Middle frontal gyrus (tissue), 1 donor: ENCODE measurements at regions not wholly inside any gene's neighbourhood (a gene's known extent, or its start where the extent isn't known, plus 50 kb on each side); places are given as distances from the start of the nearest gene placed in this dataset.

Experiments
- DNase-seq: peaks from one replicate; pipeline ENCODE4 v3.0.0-alpha.2; 2015; ENCODE audit warnings: low spot score; ENCODE audit errors: extremely low spot score

- no peak for DNase-seq
Observed at GRCh38 chr4:11183356-11183740, 245.3 kb downstream of the HS3ST1 start.

GRCh38 chr4:11182586-11183355, 245.9 kb downstream of the HS3ST1 start:
- DNase-seq: no peak

DNA sequence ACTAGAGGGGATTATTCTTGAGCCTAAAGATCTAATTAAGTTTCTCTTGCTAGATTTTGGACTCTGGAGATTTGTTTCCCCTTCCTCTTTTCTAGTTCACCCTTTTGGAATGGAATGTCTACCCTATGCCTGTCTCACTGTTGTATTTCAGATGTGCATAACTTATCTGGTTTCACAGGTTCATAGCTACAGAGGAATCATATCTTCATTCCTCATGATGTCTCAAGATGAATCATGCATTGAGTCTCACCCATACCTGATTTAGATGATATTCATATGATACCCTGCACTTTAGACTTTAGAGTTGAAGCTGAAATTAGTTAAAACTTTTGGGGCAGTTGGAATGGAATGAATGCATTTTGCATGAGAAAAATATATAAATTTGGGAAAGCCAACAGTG, 246.7 kb downstream of the HS3ST1 start:
- no peak for DNase-seq

DNA sequence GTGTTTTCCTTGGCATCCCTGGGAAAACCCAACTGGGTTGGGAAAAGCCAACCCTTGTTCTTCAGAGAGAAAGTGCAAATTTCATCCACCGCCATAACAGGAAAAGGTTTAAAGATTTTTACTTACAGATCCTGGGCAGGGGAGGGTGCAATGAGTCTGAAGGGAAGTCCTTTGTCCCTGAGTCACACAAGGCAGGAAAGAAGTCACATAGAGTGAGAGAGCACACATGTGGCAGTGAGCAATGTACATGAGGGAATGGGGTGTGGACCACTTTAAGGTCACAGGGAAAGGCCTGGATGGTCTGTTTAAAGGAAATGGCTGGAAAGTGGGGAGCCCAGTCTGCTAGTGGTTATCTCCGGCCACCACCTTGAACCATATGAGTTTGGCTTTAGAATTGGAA, 248.9 kb downstream of the HS3ST1 start:
- DNase-seq: no peak

- no peak for DNase-seq
Observed at GRCh38 chr4:11178433-11178832, 250.3 kb downstream of the HS3ST1 start.

GRCh38 chr4:11175374-11175773, 253.3 kb downstream of the HS3ST1 start:
- no peak for DNase-seq

DNA sequence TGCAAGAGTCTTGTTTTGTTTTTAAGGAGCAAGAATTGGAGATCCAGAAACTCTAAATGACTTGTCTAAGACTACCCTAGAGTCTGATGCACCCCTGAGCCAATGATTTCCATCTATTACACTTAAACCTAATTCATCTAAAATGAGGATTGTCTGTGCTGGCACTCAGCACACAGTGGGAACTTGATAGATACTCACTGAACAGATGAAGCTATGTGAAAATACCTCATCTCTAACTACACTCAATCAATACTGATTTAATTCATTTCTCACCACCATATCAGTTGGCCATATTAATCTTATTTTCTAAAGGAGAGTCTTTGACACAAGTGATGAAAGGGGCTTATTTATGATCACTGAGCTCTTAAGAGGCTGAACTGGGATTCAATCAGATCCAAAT, 262.1 kb downstream of the HS3ST1 start:
- no peak for DNase-seq

DNA sequence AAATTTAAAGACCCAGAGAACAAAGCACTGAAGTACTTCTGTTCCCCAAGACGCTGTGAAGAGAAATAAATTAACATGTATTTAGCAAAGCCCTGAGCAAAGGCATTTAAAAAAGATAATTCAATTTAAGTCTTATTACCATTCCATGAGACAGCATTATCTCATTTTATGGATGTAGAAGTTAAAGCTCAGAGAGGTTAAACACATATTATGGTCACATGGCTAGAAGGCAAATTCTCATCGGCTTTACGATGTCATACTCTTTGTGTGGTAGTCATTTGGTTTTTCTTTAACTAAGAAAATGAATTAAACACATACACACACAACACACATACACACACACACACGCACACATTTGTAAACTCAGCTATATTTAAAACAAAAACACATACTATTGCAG, 262.7 kb downstream of the HS3ST1 start:
- no peak for DNase-seq

DNA sequence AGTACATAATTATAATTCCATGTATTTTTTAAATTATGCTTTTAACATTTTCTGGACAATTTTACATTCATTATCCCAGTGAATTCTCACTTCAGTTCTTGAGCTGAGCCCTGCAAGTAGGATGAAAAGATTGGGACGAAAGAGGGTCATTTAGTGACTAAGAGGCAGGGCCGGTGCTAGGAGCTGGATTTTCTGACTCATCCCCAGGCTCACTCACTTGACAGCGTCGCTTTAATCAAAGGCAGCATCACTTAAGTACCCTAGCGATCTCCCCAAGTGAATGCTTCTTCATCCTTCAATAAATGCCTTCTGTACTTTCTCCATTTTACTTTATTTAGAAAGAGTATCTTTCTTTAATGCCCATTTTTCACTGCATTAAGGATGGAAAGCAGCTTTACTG, 263.6 kb downstream of the HS3ST1 start:
- no peak for DNase-seq

DNA sequence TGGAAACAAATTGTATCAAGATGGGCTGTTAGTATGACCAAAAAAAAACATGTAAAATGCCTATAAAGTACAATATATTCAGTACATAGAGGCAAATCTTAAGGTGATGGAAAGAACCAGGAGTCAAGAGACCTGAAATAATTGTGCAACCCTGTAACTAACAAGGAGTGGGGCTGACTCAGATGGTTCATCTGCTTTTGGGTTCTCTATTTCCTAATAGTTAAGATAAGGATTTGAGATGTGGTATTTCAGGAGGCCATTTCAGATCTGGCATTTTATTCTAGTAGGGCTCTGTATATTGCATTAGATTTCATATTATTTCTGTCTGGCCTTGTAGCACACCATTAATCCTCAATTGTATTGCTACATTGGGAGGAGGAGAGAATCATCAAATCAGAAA, 268.4 kb downstream of the HS3ST1 start:
- no peak for DNase-seq

DNA sequence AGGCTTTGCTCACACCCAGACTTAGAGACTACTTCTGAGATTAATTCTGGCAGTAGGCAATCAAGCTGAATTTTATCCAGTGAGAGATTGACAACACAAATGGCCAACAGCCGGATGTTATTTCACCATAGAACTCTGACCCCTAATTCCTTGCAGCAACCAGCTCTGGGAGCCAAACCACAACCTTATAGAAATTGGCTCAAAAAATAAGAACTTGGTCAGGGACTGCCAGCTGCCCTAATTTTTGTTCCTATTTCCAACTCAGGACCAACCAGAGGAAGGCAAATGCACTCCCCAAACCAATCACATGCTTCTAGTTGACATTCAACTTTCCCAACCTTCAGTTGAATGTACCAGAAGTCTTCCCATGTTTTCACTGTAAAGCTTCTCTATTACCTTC, 269.7 kb downstream of the HS3ST1 start:
- DNase-seq: no peak

DNA sequence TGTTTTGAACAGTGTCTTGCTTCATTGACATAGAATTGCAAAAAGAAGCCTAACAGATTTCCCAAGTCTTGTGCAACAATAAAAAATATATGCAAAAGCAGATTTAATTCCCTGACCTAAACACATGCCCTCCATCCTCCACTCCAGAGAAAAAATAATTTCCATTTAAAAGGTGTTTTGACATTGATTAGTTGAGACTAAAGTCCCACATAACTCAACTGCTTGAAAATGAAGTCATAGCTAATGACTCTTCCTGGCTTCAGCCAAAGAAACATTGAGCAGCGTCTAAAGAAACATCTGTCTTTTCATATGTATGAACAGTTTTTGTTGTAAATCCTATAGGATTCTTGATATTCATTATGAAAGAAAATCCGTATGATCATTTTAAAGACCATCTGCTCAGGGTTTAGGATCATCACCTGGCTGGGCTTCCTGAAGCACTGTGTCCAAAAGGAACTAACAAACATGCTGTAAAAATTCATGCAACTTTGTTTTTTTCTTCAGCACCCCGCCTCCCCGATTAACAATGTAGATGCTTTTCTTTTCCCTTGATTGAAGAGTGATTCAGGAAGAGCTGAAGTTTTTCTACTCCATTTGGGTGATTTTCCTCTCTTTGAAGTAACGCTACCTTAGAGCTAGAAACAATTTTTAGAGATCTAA, 273.4 kb downstream of the HS3ST1 start:
- no peak for DNase-seq

DNA sequence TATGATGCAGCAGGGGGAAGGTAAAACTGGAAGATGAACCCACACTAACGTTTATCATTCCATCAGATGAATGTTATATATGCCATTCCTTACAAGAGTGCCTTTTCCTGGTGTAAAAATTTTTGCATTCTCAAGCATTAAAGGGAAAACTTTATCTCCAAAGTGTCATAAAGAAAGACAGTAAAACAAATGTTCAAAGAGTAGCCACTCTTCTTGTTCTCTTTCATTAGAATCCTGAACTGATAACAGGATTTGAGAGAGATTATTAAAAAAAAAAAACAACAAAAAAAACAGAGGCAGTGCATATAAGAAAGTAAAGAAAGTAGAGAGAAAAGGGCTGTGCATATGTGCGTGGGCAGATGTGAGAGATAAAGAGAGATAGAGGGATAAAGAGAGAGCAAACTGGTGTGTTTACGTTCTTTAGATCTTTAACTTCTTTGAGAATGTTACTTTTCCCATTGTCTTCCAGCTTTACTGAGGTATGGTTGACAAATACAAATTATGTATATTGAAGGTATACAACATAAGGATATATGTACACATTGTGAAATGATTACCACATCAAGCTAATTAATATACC, 275.4 kb downstream of the HS3ST1 start:
- DNase-seq: no peak

DNA sequence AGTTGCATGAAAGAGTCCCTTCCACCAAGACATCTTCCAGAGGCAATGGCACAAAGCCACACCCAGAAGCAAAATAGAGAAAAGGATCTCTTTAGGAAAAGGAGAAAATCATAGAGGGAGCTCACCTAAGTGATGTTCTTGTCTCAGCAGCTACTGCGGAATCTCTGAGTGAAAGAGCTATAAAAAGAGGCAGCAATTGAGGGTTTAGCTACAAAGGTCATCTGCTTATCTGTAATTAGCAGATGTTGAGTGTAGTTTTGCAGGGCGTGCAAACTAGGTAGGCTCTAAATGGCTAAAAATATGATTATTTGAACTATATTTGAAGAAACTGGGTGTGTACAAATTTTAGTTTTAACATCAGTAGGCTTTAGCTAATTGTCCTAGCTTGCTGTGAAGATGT, 276.0 kb downstream of the HS3ST1 start:
- no peak for DNase-seq

DNA sequence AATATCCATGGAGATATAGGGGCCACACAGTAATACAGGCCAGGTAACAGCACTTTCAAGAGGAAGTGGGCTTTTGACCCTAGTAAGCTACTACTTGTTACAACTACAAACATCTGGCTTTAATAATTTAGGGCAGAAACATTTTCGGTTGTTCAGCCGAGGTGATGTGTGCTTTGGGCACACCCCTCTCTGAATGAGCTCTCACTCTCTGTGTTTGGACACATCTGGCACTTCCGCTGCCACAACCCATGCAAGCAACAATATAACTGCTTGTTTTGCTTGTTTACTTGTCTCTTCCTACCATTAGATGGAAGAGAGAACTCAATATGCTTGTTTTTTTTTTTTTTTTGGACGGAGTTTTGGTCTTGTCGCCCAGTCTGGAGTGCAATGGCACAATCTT, 277.2 kb downstream of the HS3ST1 start:
- no peak for DNase-seq

DNA sequence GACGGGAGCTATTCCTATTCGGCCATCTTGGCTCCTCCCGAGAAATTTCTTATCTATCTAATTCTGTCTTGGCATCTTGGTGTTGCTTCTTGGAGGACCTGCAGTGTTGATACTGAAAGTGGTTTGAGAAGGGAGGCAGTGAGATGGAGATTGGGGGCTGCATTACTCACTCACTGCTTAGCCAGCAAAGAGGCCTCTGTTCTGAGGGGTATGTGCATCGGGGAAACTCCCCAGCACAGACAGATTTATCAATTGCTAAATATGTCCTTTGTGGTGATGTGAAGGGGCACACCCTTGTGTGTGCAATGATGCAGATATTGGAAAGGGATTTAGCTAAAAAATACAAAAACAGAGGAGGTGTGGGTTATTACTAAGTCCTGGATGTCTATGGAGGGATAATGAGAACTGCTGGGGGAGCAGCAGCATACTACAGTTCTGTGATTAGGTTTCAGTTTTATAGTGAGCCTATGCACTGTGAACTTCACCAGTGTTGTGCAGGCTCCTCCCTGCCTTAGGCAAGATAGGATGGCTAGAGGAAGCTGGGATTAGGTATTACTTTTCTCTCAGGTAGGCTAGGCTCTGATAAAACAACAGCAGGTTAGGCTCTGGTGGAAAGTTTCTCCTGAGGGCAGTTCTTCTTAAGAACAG, 279.0 kb downstream of the HS3ST1 start:
- DNase-seq: no peak

GRCh38 chr4:11139871-11140270, 288.8 kb downstream of the HS3ST1 start:
- DNase-seq: no peak

- DNase-seq: no peak
Observed at GRCh38 chr4:11138964-11139363, 289.7 kb downstream of the HS3ST1 start.

- no peak for DNase-seq
Observed at GRCh38 chr4:11134705-11135104, 294.0 kb downstream of the HS3ST1 start.

DNA sequence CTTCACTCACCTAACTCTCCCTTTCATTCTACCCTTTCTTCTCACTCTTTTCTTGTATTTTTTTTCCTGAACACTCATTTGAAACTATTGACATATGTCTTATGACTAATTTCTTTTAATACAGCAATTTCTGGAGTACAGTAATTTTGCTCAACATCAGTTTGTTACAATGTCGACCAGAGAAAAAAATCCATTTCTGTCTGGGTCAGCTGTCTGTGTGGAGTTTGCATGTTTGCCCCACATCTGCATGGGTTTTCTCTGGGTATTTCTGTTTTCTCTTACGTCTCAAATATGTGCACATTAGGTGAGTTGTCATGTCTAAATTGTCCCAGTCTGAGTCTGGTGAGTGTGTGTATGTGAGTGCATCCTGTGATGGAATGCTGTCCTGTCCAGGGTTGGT, 294.8 kb downstream of the HS3ST1 start:
- DNase-seq: no peak

GRCh38 chr4:11132478-11132877, 296.2 kb downstream of the HS3ST1 start:
- DNase-seq: no peak

DNA sequence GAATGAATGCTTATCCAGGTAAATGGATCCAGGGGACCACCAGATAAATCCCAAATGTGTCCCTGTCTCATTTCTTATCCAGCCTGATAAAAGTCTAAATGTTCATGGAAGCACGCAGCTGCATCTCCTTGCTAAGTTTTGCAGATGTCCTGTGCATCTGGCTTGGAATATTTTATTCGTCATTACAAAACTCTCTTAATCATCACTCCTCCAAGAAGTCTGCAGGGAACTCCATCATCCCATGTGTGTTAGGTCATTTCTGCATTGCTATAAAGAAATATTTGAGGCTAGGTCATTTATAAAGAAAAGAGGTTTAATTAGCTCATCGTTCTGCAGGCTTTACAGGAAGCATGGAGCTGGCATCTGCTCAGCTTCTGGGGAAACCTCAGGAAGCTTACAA, 297.2 kb downstream of the HS3ST1 start:
- no peak for DNase-seq
